ENCODE measurements at regions not wholly inside any gene's neighbourhood (a gene's known extent, or its start where the extent isn't known, plus 50 kb on each side); places are given as distances from the start of the nearest gene placed in this dataset.

DNA sequence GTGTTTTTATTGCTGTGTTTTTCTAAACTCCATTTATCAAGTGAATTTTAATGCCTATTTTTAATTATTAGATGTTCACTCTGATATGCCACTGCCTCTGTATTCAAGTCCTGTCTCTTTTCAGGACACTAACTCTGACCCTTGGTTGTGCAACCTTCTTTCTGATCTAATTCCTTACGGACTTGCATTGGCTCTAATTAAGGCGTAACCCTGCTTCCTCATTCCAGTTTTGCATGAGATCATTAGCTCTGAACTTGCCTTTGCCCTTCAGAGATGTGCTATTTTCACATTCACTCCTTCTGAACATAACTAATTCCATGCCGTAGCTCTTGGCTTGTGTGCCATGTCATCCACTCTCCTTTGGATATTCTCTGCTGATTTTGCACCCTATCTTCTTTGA, 162.5 kb upstream of the TMEFF2 start:
- TF ChIP-seq, protein P1, sequence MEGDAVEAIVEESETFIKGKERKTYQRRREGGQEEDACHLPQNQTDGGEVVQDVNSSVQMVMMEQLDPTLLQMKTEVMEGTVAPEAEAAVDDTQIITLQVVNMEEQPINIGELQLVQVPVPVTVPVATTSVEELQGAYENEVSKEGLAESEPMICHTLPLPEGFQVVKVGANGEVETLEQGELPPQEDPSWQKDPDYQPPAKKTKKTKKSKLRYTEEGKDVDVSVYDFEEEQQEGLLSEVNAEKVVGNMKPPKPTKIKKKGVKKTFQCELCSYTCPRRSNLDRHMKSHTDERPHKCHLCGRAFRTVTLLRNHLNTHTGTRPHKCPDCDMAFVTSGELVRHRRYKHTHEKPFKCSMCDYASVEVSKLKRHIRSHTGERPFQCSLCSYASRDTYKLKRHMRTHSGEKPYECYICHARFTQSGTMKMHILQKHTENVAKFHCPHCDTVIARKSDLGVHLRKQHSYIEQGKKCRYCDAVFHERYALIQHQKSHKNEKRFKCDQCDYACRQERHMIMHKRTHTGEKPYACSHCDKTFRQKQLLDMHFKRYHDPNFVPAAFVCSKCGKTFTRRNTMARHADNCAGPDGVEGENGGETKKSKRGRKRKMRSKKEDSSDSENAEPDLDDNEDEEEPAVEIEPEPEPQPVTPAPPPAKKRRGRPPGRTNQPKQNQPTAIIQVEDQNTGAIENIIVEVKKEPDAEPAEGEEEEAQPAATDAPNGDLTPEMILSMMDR (IDR thresholded peaks at IDR 0.05): no peak
- TF ChIP-seq POLR2A (IDR thresholded peaks at IDR 0.05): no peak
- no peak for TF ChIP-seq POLR2AphosphoS5 (IDR thresholded peaks at IDR 0.05)

Measured in stomach (tissue), 4 donors.